Stimulated activated CD4-positive, alpha-beta T cell treated with anti-CD3 and anti-CD28 coated beads, Interleukin-4, amount 100 ng/mL, for 4 hours (primary cell): ENCODE measurements at regions not wholly inside any gene's neighbourhood (a gene's known extent, or its start where the extent isn't known, plus 50 kb on each side); places are given as distances from the start of the nearest gene placed in this dataset.

Source experiments
- DNase-seq, 2 experiments: peaks; one replicate each; pipeline ENCODE4 v3.0.0-alpha.2; 2020

GRCh38 chr1:42033629-42034028 lies 114.9 kb upstream of the HIVEP3 start:
- DNase-seq: no peak

- no peak for DNase-seq
Observed at GRCh38 chr1:42017730-42018129, 99.0 kb upstream of the HIVEP3 start.

GRCh38 chr1:42017259-42017658 lies 98.5 kb upstream of the HIVEP3 start:
- no peak for DNase-seq

- no peak for DNase-seq
Observed at GRCh38 chr1:42014823-42015222, 96.1 kb upstream of the HIVEP3 start.

- no peak for DNase-seq
Observed at GRCh38 chr1:42013881-42014470, 95.3 kb upstream of the HIVEP3 start.

- DNase-seq: no peak
Observed at GRCh38 chr1:42012852-42013251, 94.1 kb upstream of the HIVEP3 start.

- DNase-seq: no peak
Observed at GRCh38 chr1:42010381-42010780, 91.7 kb upstream of the HIVEP3 start.

GRCh38 chr1:42008264-42008663 lies 89.5 kb upstream of the HIVEP3 start:
- DNase-seq: no peak

- DNase-seq: no peak
Observed at GRCh38 chr1:42006836-42007235, 88.1 kb upstream of the HIVEP3 start.

- DNase-seq: no peak
Observed at GRCh38 chr1:42006093-42006492, 87.4 kb upstream of the HIVEP3 start.

- no peak for DNase-seq
Observed at GRCh38 chr1:42005530-42005929, 86.8 kb upstream of the HIVEP3 start.

- no peak for DNase-seq
Observed at GRCh38 chr1:42004860-42005259, 86.1 kb upstream of the HIVEP3 start.

GRCh38 chr1:42004322-42004721 lies 85.6 kb upstream of the HIVEP3 start:
- DNase-seq: no peak

- no peak for DNase-seq
Observed at GRCh38 chr1:42003433-42003832, 84.7 kb upstream of the HIVEP3 start.

- no peak for DNase-seq
Observed at GRCh38 chr1:42002220-42002619, 83.5 kb upstream of the HIVEP3 start.

GRCh38 chr1:42000766-42001165 lies 82.0 kb upstream of the HIVEP3 start:
- no peak for DNase-seq

GRCh38 chr1:41999884-42000283 lies 81.2 kb upstream of the HIVEP3 start:
- DNase-seq: no peak

- no peak for DNase-seq
Observed at GRCh38 chr1:41998250-41998649, 79.5 kb upstream of the HIVEP3 start.

GRCh38 chr1:41997153-41997552 lies 78.4 kb upstream of the HIVEP3 start:
- DNase-seq: no peak

- DNase-seq: no peak
Observed at GRCh38 chr1:41995441-41996130, 76.9 kb upstream of the HIVEP3 start.

- DNase-seq: no peak
Observed at GRCh38 chr1:41994195-41994894, 75.6 kb upstream of the HIVEP3 start.

- DNase-seq: no peak
Observed at GRCh38 chr1:41983451-41983850, 64.7 kb upstream of the HIVEP3 start.

- DNase-seq: no peak
Observed at GRCh38 chr1:41981796-41982195, 63.1 kb upstream of the HIVEP3 start.
